Ovary (tissue), 7 donors: ENCODE measurements at regions not wholly inside any gene's neighbourhood (a gene's known extent, or its start where the extent isn't known, plus 50 kb on each side); places are given as distances from the start of the nearest gene placed in this dataset.

ENCODE experiments used
- DNase-seq, 5 donors: peaks; one replicate each; pipeline ENCODE4 v3.0.0-alpha.2; 2019 to 2020
- H3K27ac ChIP-seq, 2 donors: fragments of 200-600 bp; one replicate each; pipeline versions ENCODE4 v1.5.1 to v1.8.0; 2019 to 2022
- H3K27me3 ChIP-seq: fragments of 200-600 bp; one replicate; pipeline ENCODE4 v1.8.0; 2022
- H3K36me3 ChIP-seq: fragments of 200-600 bp; sonication (generic); one replicate; pipeline ENCODE4 v1.5.1; 2019
- H3K4me1 ChIP-seq: one replicate; pipeline ENCODE4 v1.8.1; 2013; ENCODE audit warnings: mild to moderate bottlenecking, moderate library complexity; ENCODE audit not compliant: insufficient read depth
- H3K4me3 ChIP-seq: fragments of 200-600 bp; sonication (generic); one replicate; pipeline ENCODE4 v1.5.1; 2017
- H3K9me3 ChIP-seq, 2 donors: fragments of 200-600 bp in 1 of 2; sonication (generic) in 1 of 2; one replicate each; pipeline versions ENCODE4 v1.5.1 to v1.8.1; 2013 to 2019; ENCODE audit warnings: mild to moderate bottlenecking in 1 of 2, moderate library complexity in 1 of 2
- EP300 ChIP-seq: sonication (generic); formaldehyde crosslinking; IDR thresholded peaks from one replicate; pipeline ENCODE4 v1.6.1; 2017; ENCODE audit warnings: antibody characterized with exemption
- POLR2A ChIP-seq: fragments of 450-650 bp; IDR thresholded peaks from one replicate; pipeline ENCODE4 v1.6.1; 2017; ENCODE audit warnings: antibody characterized with exemption, mild to moderate bottlenecking, moderate library complexity
- WGBS, 3 donors: extraction: QIAGEN DNeasy Blood & Tissue Kit in 1 of 3; methylation state at CpG; one replicate each; pipeline versions ENCODE4 v1.1.5 to v1.1.7; 2013 to 2017; 5-methylcytosine and 5-hydroxymethylcytosine counted together
- intact Hi-C, 4 donors: fragments of 100-400 bp; cut with DNase I; formaldehyde crosslinking; loops; one replicate each; pipeline versions ENCODE4 v1.11.0 to v1.15.1; 2022 to 2023
- TF ChIP-seq, protein P1 (sequence below), 3 donors: fragments of 450-650 bp in 2 of 3; fragments of 200-600 bp in 1 of 3; IDR thresholded peaks; one replicate each; pipeline versions ENCODE4 v1.5.1 to v1.8.0; 2016 to 2022; ENCODE audit warnings: antibody characterized with exemption in 3 of 3, mild to moderate bottlenecking in 1 of 3
- donor health status: DM: no; HTN: no; CAD: no; lungs with moderate emphysema.
- donor health status: DM: no; HTN: no; CAD: no.
- donor health status: Bipolar disorder and iron deficiency.
- donor health status: DM: no; HTN: no; CAD: no.
- donor health status: DM: yes; HTN: yes; CAD: no.

DNA sequence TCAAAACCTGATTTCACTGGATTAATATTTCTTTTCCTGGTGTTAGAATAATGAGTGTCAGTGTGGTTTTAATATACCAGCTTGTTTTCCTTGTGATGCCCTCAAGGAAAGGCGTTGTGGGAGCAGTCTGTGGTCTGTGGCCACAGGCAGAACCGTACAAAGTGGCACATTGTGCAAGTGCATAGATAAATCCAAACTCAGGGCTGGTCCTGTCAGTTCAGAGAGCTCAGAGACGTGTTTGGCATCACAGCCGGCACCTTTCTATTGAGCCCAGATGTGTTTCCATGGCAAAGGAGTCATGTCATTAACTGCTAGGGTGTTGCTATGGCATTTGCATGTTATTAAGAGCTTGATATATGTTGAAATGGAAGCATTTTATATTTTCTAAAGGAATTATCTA, 289.9 kb upstream of the RASGRP1 start:
- no peaks in the 10 kb centered on the region for H3K27me3 ChIP-seq

DNA sequence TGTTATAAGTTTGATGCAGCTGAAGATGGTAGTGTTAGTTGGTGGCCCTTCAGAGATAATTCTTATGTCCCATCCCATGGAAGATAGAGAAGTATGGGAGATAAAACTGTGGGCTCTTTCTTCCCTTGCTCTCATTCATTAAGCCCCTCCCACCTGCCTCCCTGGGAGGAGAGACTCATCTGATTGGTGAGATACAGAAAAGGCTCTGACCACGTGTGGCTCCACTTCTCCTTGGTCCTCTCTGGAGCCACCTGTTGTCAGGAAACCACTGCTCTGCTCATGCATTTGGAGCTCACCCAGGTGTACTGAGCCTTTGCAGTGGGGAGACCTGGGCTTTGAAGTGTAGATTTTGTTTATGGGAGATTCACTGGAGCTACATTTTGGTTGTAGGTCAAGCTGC, 293.2 kb upstream of the RASGRP1 start:
- H3K4me1 ChIP-seq = peaks cover 4% of the 10 kb centered on the region
- H3K9me3 ChIP-seq = no peaks in the 10 kb centered on the region
- no peak for TF ChIP-seq EP300
- no peak for TF ChIP-seq POLR2A
- TF ChIP-seq, protein P1, sequence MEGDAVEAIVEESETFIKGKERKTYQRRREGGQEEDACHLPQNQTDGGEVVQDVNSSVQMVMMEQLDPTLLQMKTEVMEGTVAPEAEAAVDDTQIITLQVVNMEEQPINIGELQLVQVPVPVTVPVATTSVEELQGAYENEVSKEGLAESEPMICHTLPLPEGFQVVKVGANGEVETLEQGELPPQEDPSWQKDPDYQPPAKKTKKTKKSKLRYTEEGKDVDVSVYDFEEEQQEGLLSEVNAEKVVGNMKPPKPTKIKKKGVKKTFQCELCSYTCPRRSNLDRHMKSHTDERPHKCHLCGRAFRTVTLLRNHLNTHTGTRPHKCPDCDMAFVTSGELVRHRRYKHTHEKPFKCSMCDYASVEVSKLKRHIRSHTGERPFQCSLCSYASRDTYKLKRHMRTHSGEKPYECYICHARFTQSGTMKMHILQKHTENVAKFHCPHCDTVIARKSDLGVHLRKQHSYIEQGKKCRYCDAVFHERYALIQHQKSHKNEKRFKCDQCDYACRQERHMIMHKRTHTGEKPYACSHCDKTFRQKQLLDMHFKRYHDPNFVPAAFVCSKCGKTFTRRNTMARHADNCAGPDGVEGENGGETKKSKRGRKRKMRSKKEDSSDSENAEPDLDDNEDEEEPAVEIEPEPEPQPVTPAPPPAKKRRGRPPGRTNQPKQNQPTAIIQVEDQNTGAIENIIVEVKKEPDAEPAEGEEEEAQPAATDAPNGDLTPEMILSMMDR (IDR thresholded peaks at IDR 0.05) = no peak
- H3K27ac ChIP-seq = no peak overlapping the region
- no peaks in the 10 kb centered on the region for H3K36me3 ChIP-seq
- no peak for DNase-seq
- H3K4me3 ChIP-seq = no peak overlapping the region
- intact Hi-C loops = no loop called here
- H3K27me3 ChIP-seq = no peaks in the 10 kb centered on the region
- 85 to 86% (median 85%) methylated on average over 1 of the region's 1 CpG for WGBS, 3 donors

More for the DNA sequence above, 289.9 kb upstream of the RASGRP1 start:
- WGBS, 3 donors = 90 to 96% (median 94%) methylated on average over 4 of the region's 4 CpGs
- Histone ChIP-seq H3K9me3 (no peaks in the 10 kb centered on the region), H3K27ac (no peak overlapping the region), H3K4me1 (no peaks in the 10 kb centered on the region), H3K36me3 (no peaks in the 10 kb centered on the region), H3K4me3 (no peak overlapping the region)
- no peak for DNase-seq
- TF ChIP-seq EP300 = no peak
- no peak for TF ChIP-seq POLR2A
- TF ChIP-seq, protein P1 (IDR thresholded peaks at IDR 0.05) = no peak
- intact Hi-C loops = no loop called here

DNA sequence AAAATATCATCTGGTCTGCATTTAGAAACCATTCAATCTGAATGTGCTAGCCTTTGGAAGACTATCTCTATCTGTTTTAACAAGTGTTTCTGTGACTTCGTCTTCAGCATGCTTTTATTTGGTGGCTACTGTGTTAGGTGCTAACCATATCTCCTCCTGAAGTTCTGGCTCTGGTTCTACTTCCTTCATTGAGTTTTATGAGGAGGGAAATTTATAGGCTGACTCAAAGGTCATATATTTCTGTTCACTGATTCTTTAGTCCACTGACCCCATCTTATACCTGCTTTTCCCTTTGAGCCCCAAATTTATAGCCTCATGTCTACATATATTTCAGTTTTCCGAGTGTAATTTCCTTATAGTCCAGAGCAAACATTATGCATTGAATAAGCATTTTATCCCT, 295.0 kb upstream of the RASGRP1 start:
- TF ChIP-seq EP300 (no peak), POLR2A (no peak)
- TF ChIP-seq, protein P1 (IDR thresholded peaks at IDR 0.05) = no peak
- 94 to 96% (median 95%) methylated on average over 2 of the region's 2 CpGs for WGBS, 3 donors
- no peaks in the 10 kb centered on the region for H3K36me3 ChIP-seq

DNA sequence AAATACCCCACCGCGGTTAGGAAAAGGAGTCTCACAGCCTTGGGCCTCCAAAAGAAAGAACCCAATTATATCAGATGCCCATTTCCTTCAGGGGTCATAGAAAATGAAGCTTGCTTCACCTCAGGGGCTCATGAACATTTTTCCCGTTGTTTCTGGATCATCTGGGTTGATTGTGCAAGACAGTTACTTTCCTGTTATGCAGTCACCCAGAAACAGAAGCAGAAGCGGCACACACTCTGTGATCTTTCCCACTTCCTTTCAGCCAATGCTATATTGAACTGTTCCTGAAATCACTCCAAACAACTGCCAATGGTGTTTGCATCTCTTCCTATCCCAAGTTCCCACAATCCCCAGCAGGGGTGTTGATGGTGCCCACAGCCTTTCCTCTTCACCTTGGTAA, 295.6 kb upstream of the RASGRP1 start:
- no peak for DNase-seq

More for the DNA sequence above, 295.0 kb upstream of the RASGRP1 start:
- Histone ChIP-seq H3K27me3 (no peaks in the 10 kb centered on the region), H3K9me3 (no peaks in the 10 kb centered on the region), H3K4me3 (no peak overlapping the region), H3K27ac (no peak overlapping the region), H3K4me1 (peaks cover 10% of the 10 kb centered on the region)
- no peak for DNase-seq
- intact Hi-C loops = no loop called here

More for the DNA sequence above, 295.6 kb upstream of the RASGRP1 start:
- Histone ChIP-seq H3K27ac (no peak overlapping the region), H3K36me3 (no peaks in the 10 kb centered on the region), H3K27me3 (no peaks in the 10 kb centered on the region), H3K4me1 (peaks cover 14% of the 10 kb centered on the region), H3K4me3 (no peak overlapping the region), H3K9me3 (no peaks in the 10 kb centered on the region)
- intact Hi-C loops = no loop called here
- WGBS, 3 donors = 67 to 87% (median 80%) methylated on average over 4 of the region's 4 CpGs
- TF ChIP-seq EP300 (no peak), POLR2A (no peak)
- TF ChIP-seq, protein P1 (IDR thresholded peaks at IDR 0.05) = no peak
